OCI-LY1 (cell line): ENCODE measurements at regions not wholly inside any gene's neighbourhood (a gene's known extent, or its start where the extent isn't known, plus 50 kb on each side); places are given as distances from the start of the nearest gene placed in this dataset.

Experiments
- H2AFZ ChIP-seq: fragments of 200-600 bp; sonication (generic), shearing (Covaris generic); 2 replicates; pipeline ENCODE4 v1.6.0; 2014; ENCODE audit warnings: antibody characterized with exemption, mild to moderate bottlenecking, low read length
- H3F3A ChIP-seq: fragments of 200-600 bp; sonication (generic), shearing (Covaris generic); 2 replicates; pipeline ENCODE4 v1.6.0; 2014; ENCODE audit warnings: mild to moderate bottlenecking, antibody characterized with exemption, low read length, moderate library complexity; ENCODE audit not compliant: insufficient read depth
- H3K27ac ChIP-seq: fragments of 200-600 bp; sonication (generic); 2 replicates; pipeline ENCODE4 v1.5.1; 2014; ENCODE audit warnings: low read length, mixed run types, mild to moderate bottlenecking, low read depth; ENCODE audit not compliant: poor library complexity, severe bottlenecking
- H3K27me3 ChIP-seq: fragments of 200-600 bp; sonication (generic); 2 replicates; pipeline ENCODE4 v1.6.0; 2014; ENCODE audit warnings: antibody characterized with exemption, mild to moderate bottlenecking, low read length, moderate library complexity; ENCODE audit not compliant: insufficient read depth
- H3K36me3 ChIP-seq: fragments of 200-600 bp; sonication (generic); 2 replicates; pipeline ENCODE4 v1.6.1; 2014; ENCODE audit warnings: mild to moderate bottlenecking, antibody characterized with exemption, low read length, moderate library complexity, mixed read lengths; ENCODE audit not compliant: insufficient read depth
- H3K4me1 ChIP-seq: fragments of 200-600 bp; sonication (generic); 2 replicates; pipeline ENCODE4 v1.5.1; 2014; ENCODE audit warnings: mild to moderate bottlenecking, low read length, moderate library complexity; ENCODE audit not compliant: insufficient read depth, severe bottlenecking
- H3K4me2 ChIP-seq: fragments of 200-600 bp; sonication (generic), shearing (Covaris generic); 2 replicates; pipeline ENCODE4 v1.6.1; 2014; ENCODE audit warnings: low read length
- H3K4me3 ChIP-seq: fragments of 200-600 bp; sonication (generic); 2 replicates; pipeline ENCODE4 v1.5.1; 2014; ENCODE audit warnings: low read length, low read depth, mild to moderate bottlenecking, mixed read lengths; ENCODE audit not compliant: poor library complexity, severe bottlenecking
- H3K79me2 ChIP-seq: fragments of 200-600 bp; shearing (Covaris generic); 2 replicates; pipeline ENCODE4 v1.6.1; 2016; ENCODE audit warnings: mixed run types, low read length, mixed read lengths; ENCODE audit not compliant: insufficient read depth
- H3K9ac ChIP-seq: fragments of 200-600 bp; sonication (generic), shearing (Covaris generic); 2 replicates; pipeline ENCODE4 v1.6.1; 2014; ENCODE audit warnings: mild to moderate bottlenecking, low read length, mixed read lengths
- H3K9me2 ChIP-seq: fragments of 200-600 bp; sonication (generic), shearing (Covaris generic); 2 replicates; pipeline ENCODE4 v1.6.1; 2014; ENCODE audit warnings: low read depth, mild to moderate bottlenecking, low read length, mixed read lengths
- H3K9me3 ChIP-seq: fragments of 200-600 bp; shearing (Covaris generic); 2 replicates; pipeline ENCODE4 v1.6.1; 2014; ENCODE audit warnings: low read length, mixed read lengths
- H4K20me1 ChIP-seq: fragments of 200-600 bp; sonication (generic), shearing (Covaris generic); 2 replicates; pipeline ENCODE4 v1.6.0; 2016; ENCODE audit warnings: mild to moderate bottlenecking, low read length; ENCODE audit not compliant: insufficient read depth
- EZH2 ChIP-seq: fragments of 200-600 bp; sonication (generic), shearing (Covaris generic); IDR thresholded peaks from 2 replicates; pipeline ENCODE4 v1.8.0; 2017; ENCODE audit warnings: borderline replicate concordance, mixed run types, mild to moderate bottlenecking, antibody characterized with exemption, low read length, moderate library complexity, mixed read lengths
- TF ChIP-seq, protein P1 (sequence below): fragments of 200-600 bp; sonication (generic), shearing (Covaris generic); IDR thresholded peaks from 2 replicates; pipeline ENCODE4 v1.5.1; 2017; ENCODE audit warnings: mild to moderate bottlenecking, antibody characterized with exemption, low read length, moderate library complexity, mixed read lengths

DNA sequence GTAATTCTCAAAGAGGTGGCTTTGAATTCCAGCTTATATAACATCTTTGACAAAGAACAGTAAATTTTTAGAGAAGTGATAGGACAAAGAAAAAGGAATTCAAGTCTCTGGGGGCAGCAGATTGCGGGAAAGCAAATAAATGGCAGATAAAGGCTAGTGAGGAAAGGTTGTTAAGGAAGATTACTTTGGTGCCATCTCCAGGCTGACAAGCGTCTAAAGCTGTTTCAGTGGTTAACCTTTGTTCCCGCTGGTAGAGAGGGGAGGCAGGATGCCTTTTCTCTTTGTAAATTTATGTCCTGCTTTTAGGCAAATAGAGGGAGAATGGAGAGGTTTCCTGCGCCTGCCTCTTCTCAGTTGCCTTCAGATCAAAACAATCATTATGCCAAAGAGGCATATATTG lies 431.2 kb upstream of the CHST9 start:
- no peaks in the 10 kb centered on the region for H3K27me3 ChIP-seq
- no peak for TF ChIP-seq EZH2
- TF ChIP-seq, protein P1, sequence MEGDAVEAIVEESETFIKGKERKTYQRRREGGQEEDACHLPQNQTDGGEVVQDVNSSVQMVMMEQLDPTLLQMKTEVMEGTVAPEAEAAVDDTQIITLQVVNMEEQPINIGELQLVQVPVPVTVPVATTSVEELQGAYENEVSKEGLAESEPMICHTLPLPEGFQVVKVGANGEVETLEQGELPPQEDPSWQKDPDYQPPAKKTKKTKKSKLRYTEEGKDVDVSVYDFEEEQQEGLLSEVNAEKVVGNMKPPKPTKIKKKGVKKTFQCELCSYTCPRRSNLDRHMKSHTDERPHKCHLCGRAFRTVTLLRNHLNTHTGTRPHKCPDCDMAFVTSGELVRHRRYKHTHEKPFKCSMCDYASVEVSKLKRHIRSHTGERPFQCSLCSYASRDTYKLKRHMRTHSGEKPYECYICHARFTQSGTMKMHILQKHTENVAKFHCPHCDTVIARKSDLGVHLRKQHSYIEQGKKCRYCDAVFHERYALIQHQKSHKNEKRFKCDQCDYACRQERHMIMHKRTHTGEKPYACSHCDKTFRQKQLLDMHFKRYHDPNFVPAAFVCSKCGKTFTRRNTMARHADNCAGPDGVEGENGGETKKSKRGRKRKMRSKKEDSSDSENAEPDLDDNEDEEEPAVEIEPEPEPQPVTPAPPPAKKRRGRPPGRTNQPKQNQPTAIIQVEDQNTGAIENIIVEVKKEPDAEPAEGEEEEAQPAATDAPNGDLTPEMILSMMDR, result no peak
- H3K27ac ChIP-seq, result no peak overlapping the region
- H3K9me3 ChIP-seq, result no peaks in the 10 kb centered on the region
- no peaks in the 10 kb centered on the region for H3K4me1 ChIP-seq
- no peaks in the 10 kb centered on the region for H3K36me3 ChIP-seq
- H4K20me1 ChIP-seq, result no peaks in the 10 kb centered on the region
- no peaks in the 10 kb centered on the region for H3F3A ChIP-seq
- no peak overlapping the region for H3K9ac ChIP-seq
- H3K4me2 ChIP-seq, result no peak overlapping the region
- no peaks in the 10 kb centered on the region for H3K79me2 ChIP-seq
- no peaks in the 10 kb centered on the region for H3K9me2 ChIP-seq
- no peak overlapping the region for H3K4me3 ChIP-seq
- H2AFZ ChIP-seq, result no peak overlapping the region

DNA sequence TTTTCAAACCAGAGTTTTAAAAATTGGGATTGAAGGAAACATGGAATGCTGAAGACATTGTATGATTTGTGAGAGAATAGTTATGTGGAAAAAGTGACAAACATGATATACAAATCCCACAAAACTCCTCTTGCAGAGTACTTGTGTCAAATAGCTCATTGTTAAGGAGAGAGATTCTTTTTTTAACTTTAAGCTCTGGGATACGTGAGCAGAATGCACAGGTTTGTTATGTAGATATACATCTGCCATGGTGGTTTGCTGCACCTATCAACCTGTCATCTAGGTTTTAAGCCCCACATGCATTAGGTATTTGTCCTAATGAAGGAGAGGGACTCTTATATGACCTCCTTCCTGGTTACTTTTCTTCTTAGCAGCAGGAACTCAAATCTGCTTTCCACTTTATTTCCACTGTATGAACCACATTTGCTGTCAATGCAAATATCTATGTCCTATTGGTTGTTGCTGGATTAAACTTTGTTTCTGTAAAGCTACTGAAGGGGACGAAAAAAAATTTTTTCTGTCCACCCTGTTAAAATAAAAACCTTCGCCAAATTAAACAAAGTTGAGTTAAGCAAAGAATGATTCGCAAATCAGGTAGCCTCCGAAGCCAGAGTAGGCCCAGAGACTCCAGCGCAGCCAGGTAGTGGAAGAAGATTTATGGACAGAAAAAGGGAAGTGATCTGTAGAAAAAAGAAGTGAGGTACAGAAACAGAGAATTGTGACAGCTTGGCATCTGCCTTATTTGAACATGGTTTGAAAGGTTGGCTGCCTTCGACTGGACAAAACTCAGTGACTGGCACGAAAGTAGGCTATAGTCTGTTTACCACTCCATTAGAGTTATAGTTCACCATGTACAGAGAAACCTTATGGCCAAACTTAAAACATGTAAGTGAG lies 430.1 kb upstream of the CHST9 start:
- TF ChIP-seq, protein P1, result no peak
- no peak for TF ChIP-seq EZH2

GRCh38 chr18:27609221-27609620 lies 424.1 kb upstream of the CHST9 start:
- Histone ChIP-seq H3F3A (no peaks in the 10 kb centered on the region), H3K9me2 (no peaks in the 10 kb centered on the region)
- TF ChIP-seq EZH2, result no peak
- TF ChIP-seq, protein P1, result no peak

More for the DNA sequence above, 430.1 kb upstream of the CHST9 start:
- Histone ChIP-seq H3K9me2 (no peaks in the 10 kb centered on the region), H3K9me3 (no peaks in the 10 kb centered on the region), H3K79me2 (no peaks in the 10 kb centered on the region), H3K4me2 (no peak overlapping the region), H3K27me3 (no peaks in the 10 kb centered on the region), H3K4me1 (no peaks in the 10 kb centered on the region), H3K4me3 (no peak overlapping the region), H4K20me1 (no peaks in the 10 kb centered on the region), H3K9ac (no peak overlapping the region), H3K27ac (no peak overlapping the region), H2AFZ (no peak overlapping the region), H3F3A (no peaks in the 10 kb centered on the region), H3K36me3 (no peaks in the 10 kb centered on the region)

More at GRCh38 chr18:27609221-27609620, 424.1 kb upstream of the CHST9 start:
- no peaks in the 10 kb centered on the region for H3K27me3 ChIP-seq
- H2AFZ ChIP-seq, result no peak overlapping the region
- no peak overlapping the region for H3K9ac ChIP-seq
- no peak overlapping the region for H3K4me2 ChIP-seq
- no peaks in the 10 kb centered on the region for H4K20me1 ChIP-seq
- H3K9me3 ChIP-seq, result no peaks in the 10 kb centered on the region
- H3K4me3 ChIP-seq, result no peak overlapping the region
- H3K36me3 ChIP-seq, result no peaks in the 10 kb centered on the region
- H3K4me1 ChIP-seq, result no peaks in the 10 kb centered on the region
- H3K27ac ChIP-seq, result no peak overlapping the region
- H3K79me2 ChIP-seq, result no peaks in the 10 kb centered on the region
